ENCODE measurements at regions not wholly inside any gene's neighbourhood (a gene's known extent, or its start where the extent isn't known, plus 50 kb on each side); places are given as distances from the start of the nearest gene placed in this dataset.

- TF ChIP-seq CTCF (IDR thresholded peaks at IDR 0.05; ENCODE audit: control insufficient read depth, insufficient read depth, low read depth, low read length, missing control alignments): no peak
- no peak overlapping the region for H3K4me3 ChIP-seq (ENCODE audit: control insufficient read depth, low read depth, low read length)
- DNase-seq (ENCODE audit: low read depth): no peak
Observed at GRCh38 chr15:37636736-37637135, 297.7 kb upstream of the TMCO5A start.

- no peak for TF ChIP-seq CTCF (IDR thresholded peaks at IDR 0.05; ENCODE audit: control insufficient read depth, insufficient read depth, low read depth, low read length, missing control alignments)
- H3K4me3 ChIP-seq (ENCODE audit: control insufficient read depth, low read depth, low read length): no peak overlapping the region
- DNase-seq (ENCODE audit: low read depth): no peak
Observed at GRCh38 chr15:37638116-37638515, 296.3 kb upstream of the TMCO5A start.

DNA sequence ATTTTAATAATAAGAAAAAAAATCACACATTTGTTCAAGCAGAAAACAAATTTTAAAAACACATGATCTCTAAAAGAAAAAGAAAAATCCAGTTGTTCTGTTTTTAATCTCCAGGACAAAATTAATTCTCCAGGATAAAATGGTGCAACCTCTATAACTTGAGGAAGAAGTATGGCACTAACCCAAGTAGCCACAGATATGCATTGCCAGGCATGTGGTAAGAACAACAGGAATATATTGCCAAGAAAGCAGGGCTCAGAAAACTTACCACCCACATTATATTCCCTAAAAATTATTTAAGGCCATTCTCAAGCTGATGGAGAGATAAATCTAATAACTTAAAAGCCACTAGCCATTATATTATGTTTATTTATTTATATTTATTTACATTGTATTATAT is 295.7 kb upstream of the TMCO5A start:
- DNase-seq (ENCODE audit: low read depth): no peak
- TF ChIP-seq CTCF (IDR thresholded peaks at IDR 0.05; ENCODE audit: control insufficient read depth, insufficient read depth, low read depth, low read length, missing control alignments): no peak
- no peak overlapping the region for H3K4me3 ChIP-seq (ENCODE audit: control insufficient read depth, low read depth, low read length)

GRCh38 chr15:37652646-37653417 is 281.6 kb upstream of the TMCO5A start:
- no peak for DNase-seq (ENCODE audit: low read depth)
- no peak overlapping the region for H3K4me3 ChIP-seq (ENCODE audit: control insufficient read depth, low read depth, low read length)
- TF ChIP-seq CTCF (IDR thresholded peaks at IDR 0.05; ENCODE audit: control insufficient read depth, insufficient read depth, low read depth, low read length, missing control alignments): no peak

DNA sequence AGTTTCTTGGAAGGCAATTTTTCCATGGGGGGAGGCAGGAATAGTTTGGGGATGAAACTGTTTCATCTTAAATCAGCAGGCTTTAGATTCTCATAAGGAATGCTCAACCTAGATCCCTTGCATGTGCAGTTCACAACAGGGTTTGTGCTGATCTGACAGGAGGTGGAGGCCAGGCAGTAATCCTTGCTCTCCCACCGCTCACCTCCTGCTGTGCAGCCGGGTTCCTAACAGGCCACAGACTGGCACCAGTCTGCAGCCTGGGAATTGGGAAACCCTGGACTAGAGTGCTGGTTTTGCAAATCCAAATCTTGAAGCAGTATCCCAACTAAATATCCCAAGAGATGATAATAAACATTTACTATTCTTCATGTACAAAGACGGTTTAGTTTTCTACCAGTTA is 256.3 kb upstream of the TMCO5A start:
- no peak for DNase-seq (ENCODE audit: low read depth)
- no peak overlapping the region for H3K4me3 ChIP-seq (ENCODE audit: control insufficient read depth, low read depth, low read length)
- no peak for TF ChIP-seq CTCF (IDR thresholded peaks at IDR 0.05; ENCODE audit: control insufficient read depth, insufficient read depth, low read depth, low read length, missing control alignments)

- no peak overlapping the region for H3K4me3 ChIP-seq (ENCODE audit: control insufficient read depth, low read depth, low read length)
- TF ChIP-seq CTCF (IDR thresholded peaks at IDR 0.05; ENCODE audit: control insufficient read depth, insufficient read depth, low read depth, low read length, missing control alignments): no peak
- no peak for DNase-seq (ENCODE audit: low read depth)
Observed at GRCh38 chr15:37679627-37680026, 254.8 kb upstream of the TMCO5A start.

Measured in AG09309 (cell line).